HepG2 (cell line): ENCODE measurements at regions not wholly inside any gene's neighbourhood (a gene's known extent, or its start where the extent isn't known, plus 50 kb on each side); places are given as distances from the start of the nearest gene placed in this dataset.

ENCODE experiments used
- ATAC-seq: fragments of 200-7000 bp; cut with Tn5 transposase; 3 replicates; pipeline ENCODE4 v1.9.1; 2020; ENCODE audit warnings: mild to moderate bottlenecking, moderate library complexity
- BruUV-seq: library from RNA; stranded (reverse); fragments of 400-500 nt; replicated peaks from 2 replicates; lab custom pipeline; 2021; lab: Mats Ljungman, UMichigan
- CTCF ChIA-PET: fragments of 300-600 bp; formaldehyde crosslinking; extraction: SDS; loops from one replicate; lab custom pipeline; 2021; ENCODE audit warnings: low total read pairs, inconsistent platforms, low intra/inter-chr PET ratio; lab: Yijun Ruan, JAX
- POLR2A ChIA-PET: fragments of 350-600 bp; sonication (Branson Sonifier 250); formaldehyde crosslinking; loops from one replicate; lab custom pipeline; 2020; ENCODE audit warnings: antibody characterized with exemption, inconsistent platforms; lab: Yijun Ruan, JAX
- DNase-seq: peaks from one replicate; pipeline ENCODE4 v3.0.0-alpha.2; 2015; ENCODE audit warnings: low spot score
- FAIRE-seq: peaks from 3 replicates; lab custom pipeline; 2011; peaks lifted over from hg19 to GRCh38; lab: Jason Lieb, UNC
- H2AFZ ChIP-seq: one replicate; pipeline ENCODE4 v1.6.1; 2011; ENCODE audit warnings: low read length, inconsistent platforms
- H3K27ac ChIP-seq: fragments of 300-600 bp; 3 replicates; pipeline ENCODE4 v1.8.0; 2011; ENCODE audit warnings: mixed run types, mild to moderate bottlenecking, mixed read lengths, low read length, inconsistent platforms; ENCODE audit not compliant: insufficient read depth; ENCODE audit errors: extremely low read length
- H3K27me3 ChIP-seq, 2 experiments: fragments of 200-600 bp in 1 of 2; 2 replicates in 1 of 2; 3 replicates in 1 of 2; pipeline versions ENCODE4 v1.6.0 to v1.8.0; 2011; ENCODE audit warnings: low read length in 2 of 2, mild to moderate bottlenecking in 2 of 2, moderate library complexity in 2 of 2, inconsistent platforms in 1 of 2; ENCODE audit not compliant: insufficient read depth in 2 of 2, control insufficient read depth in 1 of 2
- H3K36me3 ChIP-seq, 2 experiments: fragments of 200-600 bp in 1 of 2; replicated peaks in 1 of 2; 2 replicates in 1 of 2; 3 replicates in 1 of 2; pipeline versions ENCODE4 v1.5.1 to v1.8.0; 2011; ENCODE audit warnings: low read length in 2 of 2, inconsistent platforms in 1 of 2; ENCODE audit not compliant: insufficient read depth in 2 of 2, control insufficient read depth in 1 of 2
- H3K4me1 ChIP-seq: 2 replicates; pipeline ENCODE4 v1.5.1; 2012; ENCODE audit warnings: low read length, inconsistent platforms; ENCODE audit not compliant: insufficient read depth
- H3K4me2 ChIP-seq: 2 replicates; pipeline ENCODE4 v1.6.0; 2011; ENCODE audit warnings: low read depth, low read length, inconsistent platforms
- H3K4me3 ChIP-seq, 3 experiments: fragments of 200-600 bp in 1 of 3; sonication (generic), shearing (Covaris generic) in 1 of 3; replicated peaks in 1 of 3; 2 replicates each; pipeline ENCODE4 v1.5.1; 2011 to 2016; ENCODE audit warnings: low read length in 3 of 3, inconsistent platforms in 2 of 3, low read depth in 2 of 3, mild to moderate bottlenecking in 2 of 3, control low read depth in 1 of 3, mixed read lengths in 1 of 3; ENCODE audit not compliant: insufficient read depth in 1 of 3
- H3K79me2 ChIP-seq: one replicate; pipeline ENCODE4 v1.6.1; 2011; ENCODE audit warnings: low read length, inconsistent platforms; ENCODE audit not compliant: insufficient read depth
- H3K9ac ChIP-seq: 2 replicates; pipeline ENCODE4 v1.6.0; 2011; ENCODE audit warnings: mild to moderate bottlenecking, low read depth, low read length, inconsistent platforms; ENCODE audit not compliant: insufficient read depth
- H3K9me3 ChIP-seq: 2 replicates; pipeline ENCODE4 v1.5.1; 2012; ENCODE audit warnings: mild to moderate bottlenecking, low read length
- H4K20me1 ChIP-seq: 2 replicates; pipeline ENCODE4 v1.6.0; 2011; ENCODE audit warnings: inconsistent platforms, mild to moderate bottlenecking, low read length, moderate library complexity; ENCODE audit not compliant: insufficient read depth
- DMAP1 ChIP-seq: IDR thresholded peaks from 2 replicates; pipeline ENCODE4 v1.6.1; 2016
- EEA1 ChIP-seq: sonication (generic); formaldehyde crosslinking; IDR thresholded peaks from 2 replicates; pipeline ENCODE4 v1.5.1; 2020; ENCODE audit warnings: mild to moderate bottlenecking, missing genetic modification reagents, borderline replicate concordance
- JUN ChIP-seq: sonication (generic); formaldehyde crosslinking; IDR thresholded peaks from 2 replicates; pipeline ENCODE4 v1.4.0; 2020; ENCODE audit warnings: mild to moderate bottlenecking, missing genetic modification reagents
- REXO4 ChIP-seq: sonication (generic); formaldehyde crosslinking; IDR thresholded peaks from 2 replicates; pipeline ENCODE4 v1.8.0; 2022; ENCODE audit warnings: missing genetic modification reagents, mild to moderate bottlenecking, borderline replicate concordance
- ZNF552 ChIP-seq: sonication (generic); formaldehyde crosslinking; IDR thresholded peaks from 2 replicates; pipeline ENCODE4 v1.9.0; 2022; ENCODE audit warnings: missing genetic modification reagents, mild to moderate bottlenecking, borderline replicate concordance
- ZNF768 ChIP-seq: sonication (generic); formaldehyde crosslinking; IDR thresholded peaks from 2 replicates; pipeline ENCODE4 v1.4.0; 2020; ENCODE audit warnings: missing genetic modification reagents
- ZNF780A ChIP-seq: sonication (generic); formaldehyde crosslinking; IDR thresholded peaks from 2 replicates; pipeline ENCODE4 v1.8.0; 2022; ENCODE audit warnings: mild to moderate bottlenecking, missing genetic modification reagents, moderate library complexity
- WGBS: methylation state at CpG from one replicate; pipeline ENCODE4 v1.1.6; 2017; ENCODE audit warnings: low lambda C conversion rate; 5-methylcytosine and 5-hydroxymethylcytosine counted together
- in situ Hi-C: cut with HindIII; loops from 2 replicates; pipeline ENCODE4 v1.10.0; 2017; ENCODE audit warnings: low pct_unique_long_range_greater_than_20kb; ENCODE audit not compliant: extremely low pct_ligation_motif_present
- intact Hi-C: fragments of 100-400 bp; cut with micrococcal nuclease; formaldehyde crosslinking; loops from one replicate; pipeline ENCODE4 v1.10.0; 2022; ENCODE audit not compliant: unreplicated experiment
- TF ChIP-seq, protein P1 (sequence below), 2 experiments: IDR thresholded peaks; 2 replicates each; pipeline ENCODE4 v1.6.1; 2011 to 2012; ENCODE audit warnings: low read length in 2 of 2, borderline replicate concordance in 1 of 2, low read depth in 1 of 2, mild to moderate bottlenecking in 1 of 2, moderate library complexity in 1 of 2
- TF ChIP-seq, protein P2 (sequence below): IDR thresholded peaks from 2 replicates; pipeline ENCODE4 v1.6.1; 2018; ENCODE audit warnings: missing genetic modification reagents, mild to moderate bottlenecking, missing compliant biosample characterization
- TF ChIP-seq, protein P3 (sequence below): IDR thresholded peaks from 2 replicates; pipeline ENCODE4 v1.6.1; 2012; ENCODE audit warnings: inconsistent platforms
- TF ChIP-seq, protein P4 (sequence below): sonication (generic); formaldehyde crosslinking; IDR thresholded peaks from 2 replicates; pipeline ENCODE4; 2020; ENCODE audit warnings: missing genetic modification reagents, mild to moderate bottlenecking, borderline replicate concordance
- TF ChIP-seq, protein P5 (sequence below): sonication (generic); formaldehyde crosslinking; IDR thresholded peaks from 2 replicates; pipeline ENCODE4 v1.8.1; 2022; ENCODE audit warnings: mild to moderate bottlenecking, missing genetic modification reagents

DNA sequence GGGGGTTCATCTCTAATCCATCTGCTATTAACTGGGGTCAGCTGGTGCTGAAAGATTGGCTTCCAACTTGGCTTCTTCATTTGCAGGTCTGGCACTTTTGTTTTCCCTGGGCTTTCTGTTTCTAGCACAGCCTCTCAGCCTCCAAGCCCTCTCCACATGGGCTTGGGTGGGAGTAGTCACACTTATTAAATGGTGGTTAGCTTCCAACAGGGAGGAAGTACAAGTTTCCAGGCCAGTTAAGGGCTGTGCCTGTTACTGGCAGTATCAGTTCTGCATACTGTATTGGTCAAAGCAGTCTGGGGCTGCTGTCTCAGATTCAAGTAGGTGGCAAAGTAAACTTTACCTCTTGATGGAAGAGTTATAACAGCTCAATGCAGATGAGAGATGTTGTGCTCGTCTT, 627.1 kb upstream of the CCDC54 start:
- no peaks in the 10 kb centered on the region for H3K79me2 ChIP-seq
- in situ Hi-C loops (no loop called here), intact Hi-C loops (no loop called here)
- no peak overlapping the region for H3K9ac ChIP-seq
- H3K4me1 ChIP-seq: no peaks in the 10 kb centered on the region
- H4K20me1 ChIP-seq: no peaks in the 10 kb centered on the region
- BruUV-seq: no TSS peak
- POLR2A ChIA-PET: no interaction called here
- H3K36me3 ChIP-seq: no peaks in the 10 kb centered on the region
- DNase-seq (no peak), ATAC-seq (no peak), FAIRE-seq (no peak)
- no peaks in the 10 kb centered on the region for H3K27me3 ChIP-seq
- no peak overlapping the region for H2AFZ ChIP-seq
- H3K4me2 ChIP-seq: no peak overlapping the region
- CTCF ChIA-PET: no interaction called here
- WGBS: 0% methylated on average over 1 of the region's 1 CpG
- peaks cover 7% of the 10 kb centered on the region; the same call in 1 of the 2 replicates for H3K9me3 ChIP-seq
- no peak overlapping the region for H3K27ac ChIP-seq
- no peak overlapping the region for H3K4me3 ChIP-seq
- TF ChIP-seq REXO4 (no peak), ZNF780A (CRISPR knock-in tag) (no peak), DMAP1 (CRISPR knock-in tag) (no peak), ZNF768 (CRISPR knock-in tag) (no peak), JUN (CRISPR knock-in tag) (no peak), ZNF552 (no peak), EEA1 (CRISPR knock-in tag) (no peak)
- TF ChIP-seq, protein P1, sequence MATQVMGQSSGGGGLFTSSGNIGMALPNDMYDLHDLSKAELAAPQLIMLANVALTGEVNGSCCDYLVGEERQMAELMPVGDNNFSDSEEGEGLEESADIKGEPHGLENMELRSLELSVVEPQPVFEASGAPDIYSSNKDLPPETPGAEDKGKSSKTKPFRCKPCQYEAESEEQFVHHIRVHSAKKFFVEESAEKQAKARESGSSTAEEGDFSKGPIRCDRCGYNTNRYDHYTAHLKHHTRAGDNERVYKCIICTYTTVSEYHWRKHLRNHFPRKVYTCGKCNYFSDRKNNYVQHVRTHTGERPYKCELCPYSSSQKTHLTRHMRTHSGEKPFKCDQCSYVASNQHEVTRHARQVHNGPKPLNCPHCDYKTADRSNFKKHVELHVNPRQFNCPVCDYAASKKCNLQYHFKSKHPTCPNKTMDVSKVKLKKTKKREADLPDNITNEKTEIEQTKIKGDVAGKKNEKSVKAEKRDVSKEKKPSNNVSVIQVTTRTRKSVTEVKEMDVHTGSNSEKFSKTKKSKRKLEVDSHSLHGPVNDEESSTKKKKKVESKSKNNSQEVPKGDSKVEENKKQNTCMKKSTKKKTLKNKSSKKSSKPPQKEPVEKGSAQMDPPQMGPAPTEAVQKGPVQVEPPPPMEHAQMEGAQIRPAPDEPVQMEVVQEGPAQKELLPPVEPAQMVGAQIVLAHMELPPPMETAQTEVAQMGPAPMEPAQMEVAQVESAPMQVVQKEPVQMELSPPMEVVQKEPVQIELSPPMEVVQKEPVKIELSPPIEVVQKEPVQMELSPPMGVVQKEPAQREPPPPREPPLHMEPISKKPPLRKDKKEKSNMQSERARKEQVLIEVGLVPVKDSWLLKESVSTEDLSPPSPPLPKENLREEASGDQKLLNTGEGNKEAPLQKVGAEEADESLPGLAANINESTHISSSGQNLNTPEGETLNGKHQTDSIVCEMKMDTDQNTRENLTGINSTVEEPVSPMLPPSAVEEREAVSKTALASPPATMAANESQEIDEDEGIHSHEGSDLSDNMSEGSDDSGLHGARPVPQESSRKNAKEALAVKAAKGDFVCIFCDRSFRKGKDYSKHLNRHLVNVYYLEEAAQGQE (IDR thresholded peaks at IDR 0.05; ENCODE audit: borderline replicate concordance in 1 of 2, low read depth in 1 of 2, low read length in 2 of 2): no peak
- TF ChIP-seq, protein P2, sequence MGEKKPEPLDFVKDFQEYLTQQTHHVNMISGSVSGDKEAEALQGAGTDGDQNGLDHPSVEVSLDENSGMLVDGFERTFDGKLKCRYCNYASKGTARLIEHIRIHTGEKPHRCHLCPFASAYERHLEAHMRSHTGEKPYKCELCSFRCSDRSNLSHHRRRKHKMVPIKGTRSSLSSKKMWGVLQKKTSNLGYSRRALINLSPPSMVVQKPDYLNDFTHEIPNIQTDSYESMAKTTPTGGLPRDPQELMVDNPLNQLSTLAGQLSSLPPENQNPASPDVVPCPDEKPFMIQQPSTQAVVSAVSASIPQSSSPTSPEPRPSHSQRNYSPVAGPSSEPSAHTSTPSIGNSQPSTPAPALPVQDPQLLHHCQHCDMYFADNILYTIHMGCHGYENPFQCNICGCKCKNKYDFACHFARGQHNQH (CRISPR knock-in tag): no peak
- TF ChIP-seq, protein P3, sequence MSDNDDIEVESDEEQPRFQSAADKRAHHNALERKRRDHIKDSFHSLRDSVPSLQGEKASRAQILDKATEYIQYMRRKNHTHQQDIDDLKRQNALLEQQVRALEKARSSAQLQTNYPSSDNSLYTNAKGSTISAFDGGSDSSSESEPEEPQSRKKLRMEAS: no peak
- TF ChIP-seq, protein P4, sequence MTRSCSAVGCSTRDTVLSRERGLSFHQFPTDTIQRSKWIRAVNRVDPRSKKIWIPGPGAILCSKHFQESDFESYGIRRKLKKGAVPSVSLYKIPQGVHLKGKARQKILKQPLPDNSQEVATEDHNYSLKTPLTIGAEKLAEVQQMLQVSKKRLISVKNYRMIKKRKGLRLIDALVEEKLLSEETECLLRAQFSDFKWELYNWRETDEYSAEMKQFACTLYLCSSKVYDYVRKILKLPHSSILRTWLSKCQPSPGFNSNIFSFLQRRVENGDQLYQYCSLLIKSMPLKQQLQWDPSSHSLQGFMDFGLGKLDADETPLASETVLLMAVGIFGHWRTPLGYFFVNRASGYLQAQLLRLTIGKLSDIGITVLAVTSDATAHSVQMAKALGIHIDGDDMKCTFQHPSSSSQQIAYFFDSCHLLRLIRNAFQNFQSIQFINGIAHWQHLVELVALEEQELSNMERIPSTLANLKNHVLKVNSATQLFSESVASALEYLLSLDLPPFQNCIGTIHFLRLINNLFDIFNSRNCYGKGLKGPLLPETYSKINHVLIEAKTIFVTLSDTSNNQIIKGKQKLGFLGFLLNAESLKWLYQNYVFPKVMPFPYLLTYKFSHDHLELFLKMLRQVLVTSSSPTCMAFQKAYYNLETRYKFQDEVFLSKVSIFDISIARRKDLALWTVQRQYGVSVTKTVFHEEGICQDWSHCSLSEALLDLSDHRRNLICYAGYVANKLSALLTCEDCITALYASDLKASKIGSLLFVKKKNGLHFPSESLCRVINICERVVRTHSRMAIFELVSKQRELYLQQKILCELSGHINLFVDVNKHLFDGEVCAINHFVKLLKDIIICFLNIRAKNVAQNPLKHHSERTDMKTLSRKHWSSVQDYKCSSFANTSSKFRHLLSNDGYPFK: no peak
- TF ChIP-seq, protein P5, sequence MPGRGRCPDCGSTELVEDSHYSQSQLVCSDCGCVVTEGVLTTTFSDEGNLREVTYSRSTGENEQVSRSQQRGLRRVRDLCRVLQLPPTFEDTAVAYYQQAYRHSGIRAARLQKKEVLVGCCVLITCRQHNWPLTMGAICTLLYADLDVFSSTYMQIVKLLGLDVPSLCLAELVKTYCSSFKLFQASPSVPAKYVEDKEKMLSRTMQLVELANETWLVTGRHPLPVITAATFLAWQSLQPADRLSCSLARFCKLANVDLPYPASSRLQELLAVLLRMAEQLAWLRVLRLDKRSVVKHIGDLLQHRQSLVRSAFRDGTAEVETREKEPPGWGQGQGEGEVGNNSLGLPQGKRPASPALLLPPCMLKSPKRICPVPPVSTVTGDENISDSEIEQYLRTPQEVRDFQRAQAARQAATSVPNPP: no peak
